ENCODE measurements at regions not wholly inside any gene's neighbourhood (a gene's known extent, or its start where the extent isn't known, plus 50 kb on each side); places are given as distances from the start of the nearest gene placed in this dataset.
A peak's percentile ranks its signal among the peaks of the same experiment; 100 is the strongest.
"Not testable (repeated sequence)": the region's sequence is repeated elsewhere in the genome, so short reads cannot be mapped to it uniquely, and the experiment has no call there.

GRCh38 chr15:20398680-20399079 is 142.9 kb downstream of the GOLGA6L6 start:
- H3K27ac Mint-ChIP-seq, ATAC-seq, H3K9me3 Mint-ChIP-seq, H3K27me3 Mint-ChIP-seq, H3K4me3 Mint-ChIP-seq, DNase-seq, H3K4me1 Mint-ChIP-seq: not testable (repeated sequence)

DNA sequence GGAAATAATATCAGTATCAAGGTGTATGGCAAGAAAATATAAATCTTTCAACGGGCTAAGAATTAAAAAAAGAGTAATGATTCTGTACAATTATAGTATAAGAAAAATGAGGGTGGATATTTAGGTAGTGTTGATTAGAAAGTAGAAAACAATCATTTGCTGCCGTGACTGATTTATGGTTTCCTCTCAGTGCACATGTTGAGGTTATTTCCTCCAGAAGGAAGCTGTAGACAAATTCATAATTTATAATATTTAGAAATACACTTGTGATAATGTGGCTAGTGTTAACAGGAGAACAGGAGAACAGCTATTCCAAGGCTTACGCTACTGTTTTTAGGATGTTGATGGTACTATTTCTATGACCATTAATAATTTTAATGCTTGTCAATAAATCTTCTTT is 153.4 kb downstream of the GOLGA6L6 start:
- ATAC-seq, DNase-seq, H3K27me3 Mint-ChIP-seq, H3K4me1 Mint-ChIP-seq, H3K4me3 Mint-ChIP-seq, H3K27ac Mint-ChIP-seq, H3K9me3 Mint-ChIP-seq: not testable (repeated sequence)

DNA sequence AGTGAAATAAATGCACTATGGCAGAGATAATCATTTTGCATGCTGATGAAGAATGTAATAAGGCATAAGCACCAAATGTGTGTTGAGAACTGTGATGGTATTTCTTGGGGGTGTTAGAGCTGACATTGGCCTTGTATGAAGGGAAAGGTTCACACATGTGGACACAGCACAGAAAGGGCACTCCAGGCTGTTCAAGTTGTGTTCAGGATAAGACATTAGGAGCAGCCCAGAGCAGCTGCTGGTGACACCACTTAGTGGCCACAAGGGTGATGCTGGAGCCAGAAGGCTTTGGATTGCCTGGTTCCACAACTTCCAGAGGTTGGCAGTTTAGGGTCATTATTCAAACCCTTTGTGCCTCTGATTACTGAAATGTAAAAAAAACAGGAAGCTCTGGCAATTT is 155.4 kb downstream of the GOLGA6L6 start:
- DNase-seq (no peak), ATAC-seq (no peak)
- Mint-ChIP-seq H3K4me3 (no peak overlapping the region), H3K4me1 (no peaks in the 10 kb centered on the region), H3K27ac (no peak overlapping the region), H3K9me3 (no peaks in the 10 kb centered on the region), H3K27me3 (no peaks in the 10 kb centered on the region)

- not testable (repeated sequence) for DNase-seq, H3K9me3 Mint-ChIP-seq, ATAC-seq, H3K27ac Mint-ChIP-seq, H3K4me1 Mint-ChIP-seq, H3K27me3 Mint-ChIP-seq, H3K4me3 Mint-ChIP-seq
These were observed 161.4 kb downstream of the GOLGA6L6 start for GRCh38 chr15:20380199-20380598.

GRCh38 chr15:20376872-20377271 is 164.7 kb downstream of the GOLGA6L6 start:
- Mint-ChIP-seq H3K4me3 (no peak overlapping the region), H3K9me3 (no peaks in the 10 kb centered on the region), H3K27ac (no peak overlapping the region), H3K27me3 (no peaks in the 10 kb centered on the region), H3K4me1 (no peaks in the 10 kb centered on the region)
- ATAC-seq (no peak), DNase-seq (no peak)

DNA sequence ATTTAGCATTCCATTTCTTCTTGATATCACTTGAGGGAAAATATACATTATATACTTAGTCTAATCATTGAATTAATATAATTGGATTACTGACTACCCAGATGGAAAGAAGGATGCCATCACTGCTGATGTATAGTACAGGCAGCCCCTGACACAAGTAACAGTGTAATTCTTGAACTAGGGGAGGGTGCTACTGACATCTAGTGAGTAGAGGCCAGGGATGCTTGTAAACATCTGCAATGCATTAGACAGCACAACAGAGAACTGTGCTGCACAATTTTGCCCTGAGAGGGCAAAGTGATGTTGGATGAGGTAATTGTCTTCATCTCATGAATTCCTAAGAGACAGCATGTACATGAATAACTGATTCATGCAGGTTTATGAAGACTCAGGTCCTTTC is 169.2 kb downstream of the GOLGA6L6 start:
- not testable (repeated sequence) for ATAC-seq, H3K4me1 Mint-ChIP-seq, H3K9me3 Mint-ChIP-seq, H3K27me3 Mint-ChIP-seq, DNase-seq, H3K4me3 Mint-ChIP-seq, H3K27ac Mint-ChIP-seq

DNA sequence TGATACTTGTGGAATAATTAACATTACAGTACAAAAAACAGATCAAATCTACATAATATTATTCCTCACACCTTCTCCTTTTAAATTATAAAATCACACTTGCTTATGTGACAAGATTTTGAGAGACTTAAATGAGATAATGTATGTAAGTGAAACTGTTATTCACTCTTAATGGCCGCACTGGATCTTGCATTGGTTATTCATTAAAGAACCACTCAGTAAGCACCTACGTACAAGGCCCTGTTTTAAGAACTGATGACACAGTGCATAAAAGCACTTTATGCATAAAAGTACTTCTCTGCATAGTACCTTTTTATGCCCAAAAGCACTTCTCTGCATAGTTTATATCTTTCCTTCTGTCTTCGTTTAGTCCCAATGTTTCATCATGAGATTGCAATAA is 172.1 kb downstream of the GOLGA6L6 start:
- H3K27ac Mint-ChIP-seq, result no peak overlapping the region
- no peak overlapping the region for H3K4me3 Mint-ChIP-seq
- no peaks in the 10 kb centered on the region for H3K4me1 Mint-ChIP-seq
- no peaks in the 10 kb centered on the region for H3K9me3 Mint-ChIP-seq
- DNase-seq, result no peak
- ATAC-seq, result no peak
- H3K27me3 Mint-ChIP-seq, result no peaks in the 10 kb centered on the region

DNA sequence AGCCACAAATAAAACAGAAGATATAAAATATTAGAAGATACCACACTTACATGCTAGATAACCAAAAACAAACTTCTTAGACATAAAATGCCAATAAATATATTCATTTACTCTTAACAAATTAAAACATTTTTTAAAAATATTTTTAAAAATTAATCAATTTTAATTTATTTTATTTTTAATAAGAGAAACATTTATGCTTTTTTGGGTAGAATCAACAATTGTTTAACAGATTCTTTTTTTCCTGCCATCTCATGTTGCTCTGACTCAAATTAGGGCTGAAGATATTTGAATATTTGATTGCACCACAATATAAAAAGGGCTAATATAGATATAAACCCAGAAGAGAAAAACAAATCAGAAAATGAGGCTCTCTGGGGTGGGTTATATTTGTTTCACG is 172.6 kb downstream of the GOLGA6L6 start:
- H3K4me3 Mint-ChIP-seq, result no peak overlapping the region
- no peak for ATAC-seq

GRCh38 chr15:20367093-20367492 is 174.5 kb downstream of the GOLGA6L6 start:
- H3K27ac Mint-ChIP-seq, result no peak overlapping the region
- no peaks in the 10 kb centered on the region for H3K27me3 Mint-ChIP-seq
- H3K4me3 Mint-ChIP-seq, result no peak overlapping the region
- no peak for DNase-seq
- no peak for ATAC-seq
- no peaks in the 10 kb centered on the region for H3K9me3 Mint-ChIP-seq
- H3K4me1 Mint-ChIP-seq, result no peaks in the 10 kb centered on the region

More for the DNA sequence above, 172.6 kb downstream of the GOLGA6L6 start:
- Mint-ChIP-seq H3K9me3 (no peaks in the 10 kb centered on the region), H3K27me3 (no peaks in the 10 kb centered on the region), H3K27ac (no peak overlapping the region), H3K4me1 (no peaks in the 10 kb centered on the region)
- DNase-seq, result no peak

GRCh38 chr15:20363591-20363990 is 178.0 kb downstream of the GOLGA6L6 start:
- not testable (repeated sequence) for DNase-seq, ATAC-seq, H3K4me1 Mint-ChIP-seq, H3K9me3 Mint-ChIP-seq, H3K27me3 Mint-ChIP-seq, H3K27ac Mint-ChIP-seq, H3K4me3 Mint-ChIP-seq

GRCh38 chr15:20361091-20361490 is 180.5 kb downstream of the GOLGA6L6 start:
- Mint-ChIP-seq H3K27ac (no peak overlapping the region), H3K4me3 (no peak overlapping the region), H3K9me3 (no peaks in the 10 kb centered on the region), H3K4me1 (peaks cover 10% of the 10 kb centered on the region), H3K27me3 (peaks cover 14% of the 10 kb centered on the region)
- DNase-seq (no peak), ATAC-seq (no peak)

DNA sequence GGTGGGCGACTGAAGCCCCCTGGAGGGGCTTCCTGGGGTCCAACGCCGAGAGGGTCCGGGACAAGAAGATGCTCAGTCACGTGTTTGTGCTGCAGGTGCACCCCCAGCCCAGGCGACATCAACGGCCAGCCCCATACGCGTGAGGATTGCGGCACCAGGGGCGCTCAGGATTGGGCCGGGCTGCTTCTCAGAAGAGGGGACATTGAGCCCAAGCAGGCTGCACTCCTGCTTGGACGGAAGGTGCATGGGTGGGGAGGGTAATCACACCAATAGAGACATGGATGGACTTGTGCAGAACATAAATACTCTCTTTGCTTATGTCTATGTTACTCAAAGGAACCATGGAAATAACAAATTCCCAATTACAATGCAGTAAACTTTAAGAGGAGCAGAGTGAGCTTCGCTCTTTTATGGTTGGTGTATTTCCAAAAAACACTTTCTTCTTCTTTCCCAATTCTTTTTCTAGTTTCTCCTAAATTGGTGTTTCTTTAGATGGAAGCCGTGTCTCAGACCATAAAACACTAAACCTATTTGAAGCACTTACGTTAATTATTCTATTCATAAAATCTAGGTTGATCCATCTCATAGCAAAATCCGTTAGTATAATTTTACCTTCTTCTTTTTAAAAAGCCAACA is 182.7 kb downstream of the GOLGA6L6 start:
- no peak overlapping the region for H3K27ac Mint-ChIP-seq
- peaks cover 15% of the 10 kb centered on the region for H3K27me3 Mint-ChIP-seq
- peaks cover 10% of the 10 kb centered on the region for H3K4me1 Mint-ChIP-seq
- ATAC-seq (no peak), DNase-seq (no peak)
- H3K9me3 Mint-ChIP-seq, result no peaks in the 10 kb centered on the region
- no peak overlapping the region for H3K4me3 Mint-ChIP-seq

DNA sequence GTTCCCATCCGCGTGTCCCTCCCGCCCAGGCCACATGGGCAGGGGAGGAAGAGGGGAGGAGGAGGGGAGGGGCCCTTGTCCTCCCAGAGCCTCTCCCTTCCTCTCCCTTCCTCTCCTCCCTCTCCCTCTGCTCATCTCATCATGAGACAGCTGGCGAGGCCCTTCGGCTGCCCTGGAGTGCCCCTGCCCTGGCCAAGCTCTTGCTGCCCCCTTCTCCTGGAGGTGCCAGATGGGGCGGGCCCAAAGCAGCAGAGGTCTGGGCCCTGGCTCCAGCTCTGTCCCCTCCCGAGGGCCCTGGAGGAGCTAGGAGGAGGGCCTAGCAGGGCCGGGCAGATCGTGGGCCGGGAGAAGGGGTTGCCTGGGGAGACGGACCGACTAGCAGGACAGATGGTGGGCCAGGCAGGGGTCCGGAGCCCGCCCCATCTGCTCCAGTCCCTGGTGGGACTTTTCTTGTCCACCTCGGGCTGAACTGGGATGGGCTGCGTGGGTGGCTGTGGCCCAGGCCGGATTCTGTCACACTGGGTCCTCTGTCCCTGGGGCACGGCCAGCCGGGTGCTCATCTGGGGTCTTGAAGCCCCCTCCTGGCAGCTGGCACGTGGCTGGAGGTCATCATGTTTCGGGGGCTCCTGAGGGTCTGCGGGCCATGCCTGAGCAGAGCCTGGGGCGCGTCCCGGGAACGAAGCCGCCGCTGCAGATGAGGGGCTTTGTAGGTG is 183.4 kb downstream of the GOLGA6L6 start:
- DNase-seq, result no peak
- ATAC-seq, result peak; percentile 7
- Mint-ChIP-seq H3K4me1 (peaks cover 10% of the 10 kb centered on the region), H3K4me3 (no peak overlapping the region), H3K9me3 (no peaks in the 10 kb centered on the region), H3K27ac (peak overlapping the region in 1 of 2 donors; percentile 57), H3K27me3 (peaks cover 15% of the 10 kb centered on the region)

GRCh38 chr15:20357481-20358065 is 184.0 kb downstream of the GOLGA6L6 start:
- ATAC-seq (peak; percentile 5), DNase-seq (peak in 1 of 2 donors; percentile 9)
- peak overlapping the region; percentile 40 to 91 for H3K27ac Mint-ChIP-seq
- peaks cover 15% of the 10 kb centered on the region for H3K27me3 Mint-ChIP-seq
- no peaks in the 10 kb centered on the region for H3K9me3 Mint-ChIP-seq
- H3K4me1 Mint-ChIP-seq, result peaks cover 10% of the 10 kb centered on the region
- H3K4me3 Mint-ChIP-seq, result no peak overlapping the region

- Mint-ChIP-seq H3K9me3 (no peaks in the 10 kb centered on the region), H3K4me1 (peaks cover 10% of the 10 kb centered on the region), H3K4me3 (peak overlapping the region in 1 of 2 donors; percentile 67), H3K27ac (peak overlapping the region; percentile 92 to 98), H3K27me3 (peaks cover 15% of the 10 kb centered on the region)
- peak in 1 of 2 donors; percentile 7 for DNase-seq
- peak; percentile 60 for ATAC-seq
These were observed 184.6 kb downstream of the GOLGA6L6 start for GRCh38 chr15:20356911-20357480.

- ATAC-seq (peak; percentile 65), DNase-seq (peak; percentile 69 to 85)
- H3K4me1 Mint-ChIP-seq, result peaks cover 10% of the 10 kb centered on the region
- peak overlapping the region; percentile 92 to 98 for H3K27ac Mint-ChIP-seq
- no peaks in the 10 kb centered on the region for H3K9me3 Mint-ChIP-seq
- peaks cover 15% of the 10 kb centered on the region for H3K27me3 Mint-ChIP-seq
- peak overlapping the region in 1 of 2 donors; percentile 67 for H3K4me3 Mint-ChIP-seq
These were observed 185.1 kb downstream of the GOLGA6L6 start for GRCh38 chr15:20356444-20356910.

Data from stimulated activated naive CD8-positive, alpha-beta T cell treated with anti-CD3 and anti-CD28 coated beads, Interleukin-15, amount 100 ng/mL, for 72 hours (primary cell).